AG04450 (cell line): ENCODE measurements at regions not wholly inside any gene's neighbourhood (a gene's known extent, or its start where the extent isn't known, plus 50 kb on each side); places are given as distances from the start of the nearest gene placed in this dataset.

Experiments
- CTCF ChIA-PET: fragments of 300-600, 350-600 bp; formaldehyde crosslinking; extraction: SDS; loops from one replicate; lab custom pipeline; 2022; ENCODE audit warnings: antibody characterized with exemption, inconsistent platforms; lab: Charles Lee
- POLR2A ChIA-PET: fragments of 350-600 bp; formaldehyde crosslinking; extraction: SDS; loops from one replicate; lab custom pipeline; 2021; ENCODE audit warnings: antibody characterized with exemption, inconsistent platforms; lab: Yijun Ruan, JAX
- DNase-seq: peaks from one replicate; pipeline ENCODE4 v3.0.0-alpha.2; 2011; ENCODE audit warnings: low read depth, low spot score
- H3K27ac ChIP-seq: one replicate; pipeline ENCODE4 v1.5.1; 2012; ENCODE audit warnings: low read depth, low read length, control low read depth
- H3K27me3 ChIP-seq: one replicate; pipeline ENCODE4 v1.6.0; 2012; ENCODE audit warnings: low read length; ENCODE audit not compliant: control insufficient read depth, insufficient read depth
- H3K4me3 ChIP-seq: 2 replicates; pipeline ENCODE4 v1.5.1; 2011; ENCODE audit warnings: mild to moderate bottlenecking, low read depth, low read length, control low read depth
- H3K9me3 ChIP-seq: 2 replicates; pipeline ENCODE4 v1.5.1; 2012; ENCODE audit warnings: low read length; ENCODE audit not compliant: control insufficient read depth, insufficient read depth
- TF ChIP-seq, protein P1 (sequence below): IDR thresholded peaks from 2 replicates; pipeline ENCODE4 v1.5.1; 2011; ENCODE audit warnings: low read depth, low read length, control low read depth, inconsistent platforms

DNA sequence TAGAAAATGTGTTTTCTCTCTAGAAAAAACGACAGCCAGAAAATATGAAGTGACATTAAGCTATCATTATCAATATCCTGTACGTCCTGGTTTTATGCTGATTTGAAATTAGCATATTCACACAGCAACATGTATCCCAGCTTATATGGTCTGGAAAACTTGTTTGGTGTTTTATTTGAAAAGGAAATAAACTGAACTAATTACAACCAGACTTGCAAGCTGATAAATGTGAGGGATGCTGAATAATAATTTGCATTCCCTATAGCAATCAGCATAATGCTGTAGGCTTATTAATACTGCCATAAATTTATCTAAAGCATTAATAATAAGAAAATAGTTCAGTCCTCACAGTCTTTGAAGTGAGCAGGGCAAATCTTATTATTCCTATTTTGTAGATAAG lies 336.9 kb upstream of the UMPS start:
- H3K27ac ChIP-seq, result no peak overlapping the region
- CTCF ChIA-PET, result no interaction called here

DNA sequence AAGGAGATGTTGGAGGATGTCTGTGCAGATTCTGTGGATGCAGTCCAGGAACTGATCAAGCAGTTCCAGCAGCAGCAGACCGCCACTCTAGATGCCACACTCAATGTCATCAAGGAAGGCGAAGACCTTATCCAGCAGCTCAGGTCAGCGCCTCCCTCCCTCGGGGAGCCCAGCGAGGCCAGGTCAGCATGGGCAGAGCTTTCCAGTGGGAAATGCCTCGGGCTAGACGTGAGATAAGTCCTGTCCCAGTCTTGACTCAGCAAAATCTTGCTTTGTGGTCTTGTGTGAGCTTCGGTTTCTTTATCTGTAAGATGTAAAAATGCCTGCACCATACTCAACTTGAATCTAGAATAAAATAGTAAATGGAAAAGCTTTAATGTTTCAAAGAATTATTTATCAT lies 335.1 kb upstream of the UMPS start:
- TF ChIP-seq, protein P1, sequence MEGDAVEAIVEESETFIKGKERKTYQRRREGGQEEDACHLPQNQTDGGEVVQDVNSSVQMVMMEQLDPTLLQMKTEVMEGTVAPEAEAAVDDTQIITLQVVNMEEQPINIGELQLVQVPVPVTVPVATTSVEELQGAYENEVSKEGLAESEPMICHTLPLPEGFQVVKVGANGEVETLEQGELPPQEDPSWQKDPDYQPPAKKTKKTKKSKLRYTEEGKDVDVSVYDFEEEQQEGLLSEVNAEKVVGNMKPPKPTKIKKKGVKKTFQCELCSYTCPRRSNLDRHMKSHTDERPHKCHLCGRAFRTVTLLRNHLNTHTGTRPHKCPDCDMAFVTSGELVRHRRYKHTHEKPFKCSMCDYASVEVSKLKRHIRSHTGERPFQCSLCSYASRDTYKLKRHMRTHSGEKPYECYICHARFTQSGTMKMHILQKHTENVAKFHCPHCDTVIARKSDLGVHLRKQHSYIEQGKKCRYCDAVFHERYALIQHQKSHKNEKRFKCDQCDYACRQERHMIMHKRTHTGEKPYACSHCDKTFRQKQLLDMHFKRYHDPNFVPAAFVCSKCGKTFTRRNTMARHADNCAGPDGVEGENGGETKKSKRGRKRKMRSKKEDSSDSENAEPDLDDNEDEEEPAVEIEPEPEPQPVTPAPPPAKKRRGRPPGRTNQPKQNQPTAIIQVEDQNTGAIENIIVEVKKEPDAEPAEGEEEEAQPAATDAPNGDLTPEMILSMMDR, result no peak
- Histone ChIP-seq H3K27me3 (no peaks in the 10 kb centered on the region), H3K9me3 (no peaks in the 10 kb centered on the region), H3K27ac (no peak overlapping the region), H3K4me3 (no peak overlapping the region)
- DNase-seq, result no peak
- POLR2A ChIA-PET, result no interaction called here
- CTCF ChIA-PET, result interaction anchor here (0.7 to 1.6 kb wide), 2 partner anchors 11 to 44 kb away, joined by 3 to 4 read pairs; no protein-coding TSS in a partner anchor

More for the DNA sequence above, 336.9 kb upstream of the UMPS start:
- POLR2A ChIA-PET, result interaction anchor here (1.2 kb wide), 1 partner anchor 35 kb away, joined by 3 read pairs; no protein-coding TSS in a partner anchor
- DNase-seq, result no peak
- Histone ChIP-seq H3K9me3 (no peaks in the 10 kb centered on the region), H3K27me3 (no peaks in the 10 kb centered on the region), H3K4me3 (no peak overlapping the region)
- TF ChIP-seq, protein P1, result no peak

DNA sequence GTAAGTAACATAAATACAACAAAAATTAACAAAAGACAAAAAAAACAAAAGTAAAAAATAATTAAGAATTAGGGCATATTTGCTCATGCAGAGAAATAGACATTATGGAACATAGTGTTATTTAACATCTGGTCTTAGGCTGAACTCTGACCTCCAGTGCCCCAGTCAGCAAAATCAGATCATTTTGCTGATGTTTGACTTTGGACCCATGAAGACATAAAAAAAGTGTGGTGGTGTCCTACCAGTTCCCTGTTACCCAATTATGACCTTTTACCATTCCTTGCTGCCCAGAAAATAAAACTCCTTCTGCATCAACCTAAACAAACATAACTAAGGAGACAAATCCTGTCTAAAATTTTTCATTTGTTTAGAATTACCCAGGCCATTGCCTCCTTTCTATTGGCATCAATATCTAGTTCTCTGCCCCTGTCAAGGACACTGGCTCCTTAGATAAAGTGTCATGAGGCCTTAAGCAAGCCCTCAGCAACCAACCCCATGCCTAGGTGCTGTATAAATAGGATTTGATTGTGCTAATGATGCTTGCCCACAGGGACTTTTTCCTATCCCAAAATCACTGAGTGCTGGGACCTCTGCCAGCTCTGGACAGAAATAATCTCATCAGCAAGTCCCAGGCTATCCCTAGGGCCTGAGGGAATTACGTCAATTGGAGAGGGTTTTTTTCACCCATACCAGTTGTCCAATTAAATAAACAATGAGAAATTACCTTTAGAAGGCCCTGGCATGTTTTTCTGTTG lies 334.5 kb upstream of the UMPS start:
- TF ChIP-seq, protein P1, result no peak
- Histone ChIP-seq H3K27ac (no peak overlapping the region), H3K27me3 (no peaks in the 10 kb centered on the region), H3K9me3 (no peaks in the 10 kb centered on the region), H3K4me3 (no peak overlapping the region)
- CTCF ChIA-PET, result interaction anchor here (0.7 to 1.6 kb wide), 2 partner anchors 10 to 45 kb away, joined by 3 to 4 read pairs; no protein-coding TSS in a partner anchor
- POLR2A ChIA-PET, result no interaction called here
- DNase-seq, result no peak

DNA sequence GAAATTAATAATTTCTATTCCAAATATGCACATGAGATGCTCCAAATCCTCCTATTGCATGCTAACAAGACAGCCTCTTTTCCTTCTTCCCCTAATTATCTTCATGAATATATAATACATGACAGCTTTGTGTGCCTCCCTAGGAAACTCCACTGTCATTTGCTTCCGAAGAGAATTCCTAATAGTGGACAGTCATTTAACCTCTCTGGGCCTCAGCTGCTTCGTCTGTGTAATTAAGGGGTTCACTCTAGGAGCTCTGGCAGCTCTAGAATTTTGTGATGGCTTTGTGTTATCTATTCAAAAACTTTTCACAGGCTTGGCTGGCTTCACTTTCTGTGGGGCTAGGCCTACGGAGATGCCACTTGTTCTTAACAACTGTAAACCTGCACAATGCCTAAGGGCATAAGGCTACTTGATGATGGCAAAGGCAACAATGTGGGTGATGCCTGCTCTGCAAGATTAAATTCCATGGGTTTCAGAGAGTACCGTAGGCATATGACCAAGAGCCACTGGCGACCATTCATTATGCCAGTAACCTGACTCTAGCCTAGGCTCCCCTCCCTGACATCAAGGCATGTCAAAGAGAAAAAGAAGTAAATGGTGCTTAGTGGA lies 333.8 kb upstream of the UMPS start:
- DNase-seq, result no peak
- Histone ChIP-seq H3K4me3 (no peak overlapping the region), H3K9me3 (no peaks in the 10 kb centered on the region), H3K27me3 (no peaks in the 10 kb centered on the region), H3K27ac (no peak overlapping the region)
- TF ChIP-seq, protein P1, result no peak
- CTCF ChIA-PET, result interaction anchor here (1.6 kb wide), 1 partner anchor 45 kb away, joined by 3 read pairs; no protein-coding TSS in a partner anchor
- POLR2A ChIA-PET, result no interaction called here

DNA sequence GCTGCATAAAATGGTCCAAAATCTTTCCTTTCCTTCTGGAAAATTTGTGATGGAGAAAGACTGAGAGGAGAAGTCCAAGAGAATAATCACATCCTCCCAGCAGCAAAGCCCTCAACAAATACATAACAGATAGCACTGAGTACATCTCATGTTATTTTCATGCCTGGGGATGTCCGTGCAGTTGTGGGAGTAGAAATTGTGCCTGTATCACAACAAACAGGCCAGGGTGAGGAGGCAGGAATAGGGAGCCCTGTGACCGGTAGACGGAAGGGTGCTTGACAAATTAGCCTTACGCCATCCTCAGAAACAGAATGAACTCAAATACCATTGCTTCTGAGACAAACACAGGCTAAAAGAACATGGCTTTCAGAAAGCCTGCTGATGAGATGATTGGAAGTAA lies 333.2 kb upstream of the UMPS start:
- no peaks in the 10 kb centered on the region for H3K9me3 ChIP-seq
- CTCF ChIA-PET, result no interaction called here
- POLR2A ChIA-PET, result no interaction called here
- no peaks in the 10 kb centered on the region for H3K27me3 ChIP-seq
- TF ChIP-seq, protein P1, result no peak
- H3K4me3 ChIP-seq, result no peak overlapping the region
- no peak overlapping the region for H3K27ac ChIP-seq
- no peak for DNase-seq
